ENCODE measurements at regions not wholly inside any gene's neighbourhood (a gene's known extent, or its start where the extent isn't known, plus 50 kb on each side); places are given as distances from the start of the nearest gene placed in this dataset.

DNA sequence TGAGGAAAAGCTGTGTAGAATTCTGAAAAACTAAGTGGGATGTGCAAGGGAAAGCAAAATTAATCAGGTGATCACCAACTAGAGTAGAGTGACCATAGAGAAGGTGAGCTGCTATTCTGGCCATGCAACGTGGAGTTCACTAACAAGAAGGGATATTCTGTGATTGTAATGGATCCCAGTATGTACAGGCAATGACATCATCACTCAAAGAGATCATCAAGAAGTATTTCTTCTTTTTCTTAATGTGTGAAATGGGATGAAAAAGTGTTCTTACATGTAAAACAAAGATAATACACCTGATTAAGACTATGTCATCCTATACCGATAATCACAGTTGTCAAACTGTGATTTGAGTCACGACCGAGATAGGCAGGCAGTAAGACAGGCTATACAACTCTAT is 101.2 kb downstream of the SMPDL3A start:
- TF ChIP-seq CTCF (IDR thresholded peaks at IDR 0.05) = no peak
- no peaks in the 10 kb centered on the region for H3K9me3 ChIP-seq

DNA sequence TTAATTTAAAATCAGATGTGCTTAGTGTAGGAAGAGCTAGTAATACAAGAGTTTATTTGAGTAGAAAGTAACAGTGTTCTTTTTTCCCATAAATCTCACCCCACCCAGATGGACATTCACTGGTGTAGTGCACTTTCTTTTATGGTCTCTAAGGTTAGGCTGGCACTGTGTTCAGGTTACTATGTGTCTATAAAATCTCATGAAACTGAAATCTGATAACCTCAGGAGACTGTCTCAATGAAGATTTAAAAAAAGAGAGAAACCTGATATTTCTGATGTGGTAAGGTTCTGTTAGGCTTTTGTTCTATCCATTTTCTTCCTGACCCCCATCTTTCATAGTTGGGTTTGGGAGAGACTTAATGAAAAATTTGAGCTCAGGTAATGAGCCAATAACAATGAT is 101.2 kb upstream of the CLVS2 start:
- intact Hi-C loops (cut with DNase I) = no loop called here
- H3K27ac ChIP-seq = no peak overlapping the region
- no peaks in the 10 kb centered on the region for H3K36me3 ChIP-seq
- TF ChIP-seq CTCF (IDR thresholded peaks at IDR 0.05) = no peak
- H3K9me3 ChIP-seq = no peaks in the 10 kb centered on the region
- no peak for ATAC-seq
- no peaks in the 10 kb centered on the region for H3K4me1 ChIP-seq
- no peak overlapping the region for H3K4me3 ChIP-seq
- no peak for DNase-seq
- no peaks in the 10 kb centered on the region for H3K27me3 ChIP-seq

More for the DNA sequence above, 101.2 kb downstream of the SMPDL3A start:
- Histone ChIP-seq H3K4me1 (no peaks in the 10 kb centered on the region), H3K36me3 (no peaks in the 10 kb centered on the region), H3K27me3 (no peaks in the 10 kb centered on the region), H3K4me3 (no peak overlapping the region), H3K27ac (no peak overlapping the region)
- ATAC-seq = no peak
- intact Hi-C loops (cut with DNase I) = no loop called here
- no peak for DNase-seq

DNA sequence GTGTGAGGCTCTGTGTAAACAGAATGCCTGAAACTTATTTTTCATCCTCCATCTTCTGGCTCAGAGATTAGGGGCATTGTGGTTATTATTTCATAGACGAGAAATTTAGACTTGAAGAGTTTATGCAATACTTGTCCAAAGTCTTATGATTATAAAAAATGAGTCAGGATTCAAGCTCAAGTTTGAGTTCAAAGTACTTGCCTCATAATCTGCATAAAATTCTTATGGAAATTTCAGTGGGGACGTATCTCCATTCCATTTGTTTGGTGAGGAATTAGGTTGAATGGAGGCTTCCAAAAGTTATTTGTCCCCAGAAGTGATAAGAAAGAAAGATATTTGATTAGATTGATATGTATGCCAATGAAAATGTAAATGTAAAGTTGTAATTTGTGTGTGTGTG is 93.7 kb upstream of the CLVS2 start:
- ATAC-seq (no peak), DNase-seq (no peak)
- Histone ChIP-seq H3K27ac (no peak overlapping the region), H3K27me3 (no peaks in the 10 kb centered on the region), H3K9me3 (no peaks in the 10 kb centered on the region), H3K4me1 (no peaks in the 10 kb centered on the region), H3K36me3 (no peaks in the 10 kb centered on the region), H3K4me3 (no peak overlapping the region)
- no peak for TF ChIP-seq CTCF (IDR thresholded peaks at IDR 0.05)
- intact Hi-C loops (cut with DNase I) = no loop called here

DNA sequence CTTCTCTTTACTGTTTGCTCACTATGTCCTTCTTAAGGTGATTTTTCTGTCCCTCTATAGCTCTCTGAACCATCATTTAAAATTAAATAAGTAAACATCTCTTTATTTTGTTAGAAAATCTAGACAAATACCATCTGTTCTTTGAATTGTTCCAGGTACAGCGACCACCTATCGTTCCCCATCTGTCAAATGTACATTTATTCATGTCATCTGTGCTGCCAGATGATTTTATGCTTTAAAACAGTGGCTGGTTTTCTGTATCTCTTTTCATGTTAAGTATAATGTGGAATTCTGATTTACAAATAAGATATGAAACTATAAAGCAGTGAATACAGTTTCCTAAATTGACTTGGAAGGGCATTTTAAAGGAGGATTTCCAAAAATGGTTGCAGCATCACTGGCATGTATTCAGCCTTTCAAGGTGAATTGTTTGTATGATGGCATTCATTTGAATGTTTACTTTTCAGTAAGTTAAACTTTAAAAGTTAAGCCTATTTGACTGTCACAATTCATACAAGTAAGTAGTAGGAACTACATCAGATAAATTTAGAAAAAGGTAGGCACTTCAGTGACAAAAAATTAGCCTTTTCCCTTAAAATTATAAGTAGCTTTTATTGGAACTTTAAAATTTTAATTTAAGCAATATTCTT is 92.6 kb upstream of the CLVS2 start:
- ATAC-seq (no peak), DNase-seq (no peak)
- H3K27me3 ChIP-seq = no peaks in the 10 kb centered on the region
- H3K4me1 ChIP-seq = no peaks in the 10 kb centered on the region
- no peak overlapping the region for H3K4me3 ChIP-seq
- H3K27ac ChIP-seq = no peak overlapping the region
- no peak for TF ChIP-seq CTCF (IDR thresholded peaks at IDR 0.05)
- H3K9me3 ChIP-seq = no peaks in the 10 kb centered on the region
- intact Hi-C loops (cut with DNase I) = no loop called here
- no peaks in the 10 kb centered on the region for H3K36me3 ChIP-seq

GRCh38 chr6:122904166-122904565 is 91.9 kb upstream of the CLVS2 start:
- ATAC-seq (no peak), DNase-seq (no peak)
- no peak overlapping the region for H3K27ac ChIP-seq
- H3K4me3 ChIP-seq = no peak overlapping the region
- no peaks in the 10 kb centered on the region for H3K9me3 ChIP-seq
- no peaks in the 10 kb centered on the region for H3K27me3 ChIP-seq
- H3K4me1 ChIP-seq = no peaks in the 10 kb centered on the region
- TF ChIP-seq CTCF (IDR thresholded peaks at IDR 0.05) = no peak
- H3K36me3 ChIP-seq = no peaks in the 10 kb centered on the region
- intact Hi-C loops (cut with DNase I) = no loop called here
